ENCODE measurements at regions not wholly inside any gene's neighbourhood (a gene's known extent, or its start where the extent isn't known, plus 50 kb on each side); places are given as distances from the start of the nearest gene placed in this dataset.
"Not testable (repeated sequence)": the region's sequence is repeated elsewhere in the genome, so short reads cannot be mapped to it uniquely, and the experiment has no call there.

- DNase-seq (ENCODE audit: low spot score in 2 of 2) (no peak), FAIRE-seq (no peak)
Measured at GRCh38 chr10:33869028-33869427, 534.6 kb upstream of the NRP1 start.

DNA sequence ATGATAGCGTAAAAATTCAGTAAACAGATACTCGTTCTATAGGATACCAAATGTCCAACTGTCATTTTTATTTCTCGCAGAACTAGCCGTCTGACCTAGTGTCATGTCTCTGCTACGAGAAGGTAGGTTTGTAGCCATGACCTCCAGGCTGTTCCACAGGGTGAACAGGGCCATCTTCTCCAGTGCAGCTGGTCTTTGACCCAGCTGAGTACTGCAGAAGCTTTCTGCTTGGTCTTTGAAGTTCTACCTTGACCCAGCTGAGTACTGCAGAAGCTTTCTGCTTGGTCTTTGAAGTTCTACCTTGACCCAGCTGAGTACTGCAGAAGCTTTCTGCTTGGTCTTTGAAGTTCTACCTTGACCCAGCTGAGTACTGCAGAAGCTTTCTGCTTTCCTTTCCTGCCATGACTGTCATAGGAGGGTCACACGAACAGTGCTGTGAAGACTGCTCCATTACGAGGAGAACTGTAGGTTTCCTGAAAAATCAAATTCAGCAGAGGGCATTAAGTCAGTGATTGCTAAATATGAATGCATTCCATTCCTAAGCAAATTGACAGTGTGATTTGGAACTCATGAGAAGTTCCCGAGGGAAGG, 532.8 kb upstream of the NRP1 start:
- FAIRE-seq; DNase-seq (ENCODE audit: low spot score in 2 of 2): not testable (repeated sequence)

GRCh38 chr10:33863352-33863751, 528.9 kb upstream of the NRP1 start:
- DNase-seq (ENCODE audit: low spot score in 2 of 2), result no peak
- no peak for FAIRE-seq

DNA sequence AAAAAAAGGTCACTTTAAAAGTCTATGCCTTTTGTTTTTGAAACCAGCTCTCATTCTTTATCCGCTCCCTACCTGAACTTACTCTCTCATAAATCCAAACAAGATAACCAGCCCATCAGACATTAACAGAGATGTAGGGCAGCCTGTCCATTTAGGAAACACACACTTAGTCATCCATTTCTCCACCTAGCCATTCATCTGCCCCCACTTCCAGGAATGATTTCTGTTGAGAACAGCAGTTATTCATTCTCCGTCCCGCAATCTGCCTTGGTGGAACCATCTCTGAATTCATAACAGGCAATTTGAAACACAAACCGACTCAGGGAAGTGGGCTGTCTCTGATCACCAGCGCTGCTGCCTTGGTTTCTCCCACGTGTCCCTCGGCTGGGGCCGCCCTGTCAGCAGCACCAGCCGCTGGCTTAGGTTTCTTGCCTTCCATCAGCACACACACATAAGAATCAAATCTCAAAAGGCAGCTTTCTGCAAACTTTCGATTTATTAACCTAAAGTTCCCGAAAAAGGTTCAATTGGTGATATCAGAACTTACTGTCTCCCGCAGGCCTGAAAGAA, 528.2 kb upstream of the NRP1 start:
- FAIRE-seq (no peak), DNase-seq (ENCODE audit: low spot score in 2 of 2) (no peak)

- FAIRE-seq, result no peak
Measured at GRCh38 chr10:33861833-33862232, 527.4 kb upstream of the NRP1 start.

DNA sequence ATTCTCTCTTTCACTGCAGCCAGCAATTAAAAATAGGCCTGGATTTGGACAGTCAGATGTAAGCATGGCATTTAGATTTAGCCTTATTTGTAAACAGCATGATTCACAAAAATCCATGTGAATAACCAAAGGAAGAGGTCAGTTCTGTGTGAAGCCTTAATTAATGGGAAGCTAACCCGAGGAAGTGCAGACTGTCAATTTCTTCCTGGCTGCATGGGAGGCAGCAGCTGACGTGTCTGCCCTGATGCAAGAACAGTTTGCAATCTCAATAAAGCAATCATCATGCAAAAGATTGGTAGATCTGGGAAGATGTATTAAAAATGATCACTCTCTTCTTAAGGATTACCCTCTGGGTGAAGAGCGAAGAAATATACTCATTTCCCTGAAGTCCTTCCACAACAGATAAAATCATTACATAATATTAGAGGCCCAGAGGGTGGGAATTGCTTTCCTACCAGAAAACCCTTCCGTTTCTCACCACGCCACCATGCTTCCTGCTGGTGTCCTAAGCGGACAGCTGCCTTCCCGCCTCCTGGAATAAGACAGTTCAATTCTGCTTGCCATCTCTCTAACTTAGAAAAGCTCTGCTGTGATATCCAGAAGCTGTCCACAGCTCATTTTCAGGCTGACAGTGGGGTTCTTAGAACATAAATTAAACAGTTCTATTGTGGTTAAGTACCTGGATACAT, 526.7 kb upstream of the NRP1 start:
- peak in 1 of 2 donors; percentile 8 for DNase-seq (ENCODE audit: low spot score in 2 of 2)
- no peak for FAIRE-seq

More at GRCh38 chr10:33861833-33862232, 527.4 kb upstream of the NRP1 start:
- no peak for DNase-seq (ENCODE audit: low spot score in 2 of 2)

- no peak for FAIRE-seq
- no peak for DNase-seq (ENCODE audit: low spot score in 2 of 2)
Measured at GRCh38 chr10:33860552-33860951, 526.1 kb upstream of the NRP1 start.

DNA sequence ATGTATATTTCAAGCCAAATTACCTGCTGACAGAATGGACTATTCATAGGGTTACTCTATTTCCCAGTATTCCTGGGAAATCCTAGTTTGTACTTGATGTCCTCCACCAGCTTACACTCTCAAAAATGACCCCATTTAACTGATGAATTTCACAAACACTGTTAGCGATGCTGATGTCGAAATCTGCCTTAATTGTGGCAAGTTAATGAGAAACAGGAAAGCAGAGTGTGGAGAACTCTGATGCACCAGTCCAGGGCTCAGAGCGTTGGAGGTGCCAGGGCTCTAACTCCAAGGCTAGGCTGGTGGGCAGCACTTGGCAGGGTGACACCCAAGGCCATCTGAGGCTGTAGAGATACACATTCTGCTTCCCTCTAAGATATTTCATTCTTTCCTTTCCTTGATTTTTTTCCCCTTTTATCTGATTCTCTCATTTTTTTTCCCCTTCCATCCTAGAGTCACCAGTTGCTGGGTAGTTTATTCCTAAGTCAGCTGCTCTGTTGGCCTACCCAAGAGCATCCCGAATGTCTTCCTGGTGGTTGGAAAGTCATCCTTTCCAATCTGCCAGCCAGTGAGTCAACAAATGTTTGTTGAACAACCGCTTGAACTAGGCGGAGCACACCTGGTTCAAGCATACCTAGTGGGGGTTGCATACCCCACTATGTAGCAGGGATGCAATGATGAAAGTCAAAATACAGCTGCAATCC, 525.0 kb upstream of the NRP1 start:
- no peak for DNase-seq (ENCODE audit: low spot score in 2 of 2)
- no peak for FAIRE-seq

GRCh38 chr10:33858326-33858725, 523.9 kb upstream of the NRP1 start:
- FAIRE-seq (no peak), DNase-seq (ENCODE audit: low spot score in 2 of 2) (no peak)

GRCh38 chr10:33853221-33853620, 518.8 kb upstream of the NRP1 start:
- not testable (repeated sequence) for DNase-seq (ENCODE audit: low spot score in 2 of 2); FAIRE-seq

DNA sequence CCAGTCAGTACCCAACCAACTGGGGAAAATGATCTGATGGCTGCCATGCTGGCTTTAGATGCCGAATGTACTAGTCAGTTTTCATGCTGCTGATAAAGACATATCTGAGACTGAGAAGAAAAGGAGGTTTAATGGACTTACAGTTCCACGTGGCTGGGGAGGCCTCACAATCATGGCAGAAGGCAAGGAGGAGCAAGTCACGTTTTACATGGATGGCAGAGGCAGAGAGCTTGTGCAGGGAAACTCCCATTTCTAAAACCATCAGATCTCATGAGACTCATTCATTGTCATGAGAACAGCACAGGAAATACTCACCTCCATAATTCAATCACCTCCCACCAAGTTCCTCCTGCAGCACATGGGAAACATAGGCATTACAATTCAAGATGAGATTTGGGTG, 508.9 kb upstream of the NRP1 start:
- DNase-seq (ENCODE audit: low spot score in 2 of 2) (no peak), FAIRE-seq (no peak)

- DNase-seq (ENCODE audit: low spot score in 2 of 2) (no peak), FAIRE-seq (no peak)
Measured at GRCh38 chr10:33841678-33842077, 507.2 kb upstream of the NRP1 start.

GRCh38 chr10:33838731-33839130, 504.3 kb upstream of the NRP1 start:
- no peak for FAIRE-seq

DNA sequence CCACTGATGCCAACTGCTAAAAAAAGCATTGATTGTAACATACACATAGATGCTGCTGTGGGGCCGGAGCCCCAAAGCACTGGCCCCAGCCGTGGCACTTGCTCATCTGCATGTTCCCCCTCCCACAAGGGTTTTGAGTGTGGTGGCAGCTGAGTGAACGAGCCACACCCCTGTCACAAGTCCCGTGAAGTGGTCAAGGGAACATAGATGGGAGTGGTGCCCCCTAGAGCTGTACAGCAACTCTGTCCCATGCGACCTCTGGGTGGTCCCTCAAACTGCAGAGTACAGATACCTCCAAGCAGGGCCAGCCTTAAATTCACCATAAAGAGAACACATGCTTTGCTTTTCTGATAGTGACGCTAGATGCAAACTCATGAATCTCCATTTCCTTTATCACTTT, 503.3 kb upstream of the NRP1 start:
- no peak for DNase-seq (ENCODE audit: low spot score in 2 of 2)
- no peak for FAIRE-seq

More at GRCh38 chr10:33838731-33839130, 504.3 kb upstream of the NRP1 start:
- DNase-seq (ENCODE audit: low spot score in 2 of 2), result no peak

- no peak for FAIRE-seq
- DNase-seq (ENCODE audit: low spot score in 2 of 2), result no peak
Measured at GRCh38 chr10:33835556-33835955, 501.1 kb upstream of the NRP1 start.

- no peak for FAIRE-seq
Measured at GRCh38 chr10:33833566-33833965, 499.1 kb upstream of the NRP1 start.

GRCh38 chr10:33832124-33832787, 497.8 kb upstream of the NRP1 start:
- DNase-seq (ENCODE audit: low spot score in 2 of 2), result no peak
- FAIRE-seq, result no peak

More at GRCh38 chr10:33833566-33833965, 499.1 kb upstream of the NRP1 start:
- no peak for DNase-seq (ENCODE audit: low spot score in 2 of 2)

DNA sequence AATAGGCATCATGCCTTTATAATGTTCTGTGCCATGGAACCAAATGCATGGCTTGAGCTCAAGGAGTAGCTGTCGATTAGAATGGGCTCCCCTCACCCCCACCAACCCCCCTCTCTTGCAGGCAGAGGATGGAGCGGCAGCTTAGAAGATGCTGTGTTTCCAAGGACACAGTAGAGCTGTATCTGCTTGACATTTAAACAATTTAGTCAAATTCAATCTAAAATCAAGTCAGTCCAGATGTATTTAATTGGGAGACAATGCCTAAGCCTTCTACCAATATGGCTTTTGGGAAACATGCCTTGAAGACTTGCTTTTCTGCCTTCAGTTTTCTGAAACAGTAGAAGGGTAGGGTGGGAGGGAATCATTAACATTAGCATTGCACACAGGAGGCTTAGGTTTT, 497.1 kb upstream of the NRP1 start:
- FAIRE-seq (no peak), DNase-seq (ENCODE audit: low spot score in 2 of 2) (no peak)

DNA sequence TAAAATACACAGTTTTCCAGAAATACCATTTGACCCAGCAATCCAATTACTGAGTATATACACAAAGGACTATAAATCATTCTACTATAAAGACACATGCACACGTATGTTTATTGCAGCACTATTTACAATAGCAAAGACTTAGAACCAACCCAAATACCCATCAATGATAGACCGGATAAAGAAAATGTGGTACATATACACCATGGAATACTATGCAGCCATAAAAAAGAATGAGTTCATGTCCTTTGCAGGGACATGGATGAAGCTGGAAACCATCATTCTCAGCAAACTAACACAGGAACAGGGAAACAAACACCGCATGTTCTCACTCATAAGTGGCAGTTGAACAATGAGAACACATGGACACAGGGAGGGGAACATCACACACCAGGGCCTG, 495.4 kb upstream of the NRP1 start:
- FAIRE-seq; DNase-seq (ENCODE audit: low spot score in 2 of 2): not testable (repeated sequence)

DNA sequence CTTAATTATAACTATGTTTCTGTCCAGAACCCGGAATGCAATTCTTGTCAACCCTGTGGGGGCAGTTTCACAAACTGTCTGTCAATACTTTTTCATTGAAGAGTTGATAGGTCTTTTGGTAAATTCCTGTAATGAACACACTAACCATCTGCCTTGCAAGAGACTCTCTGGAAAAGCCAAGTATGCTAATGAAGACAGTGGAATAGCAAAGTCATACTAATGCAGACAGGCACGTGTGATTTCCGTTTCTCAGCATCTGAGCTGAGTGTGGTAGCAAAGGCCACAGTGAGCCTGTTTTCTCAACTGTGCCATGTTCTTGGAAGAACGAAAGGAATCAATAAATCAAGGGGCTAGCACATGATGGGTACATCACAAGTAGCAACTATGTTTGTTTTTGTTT, 494.1 kb upstream of the NRP1 start:
- FAIRE-seq (no peak), DNase-seq (ENCODE audit: low spot score in 2 of 2) (no peak)

DNA sequence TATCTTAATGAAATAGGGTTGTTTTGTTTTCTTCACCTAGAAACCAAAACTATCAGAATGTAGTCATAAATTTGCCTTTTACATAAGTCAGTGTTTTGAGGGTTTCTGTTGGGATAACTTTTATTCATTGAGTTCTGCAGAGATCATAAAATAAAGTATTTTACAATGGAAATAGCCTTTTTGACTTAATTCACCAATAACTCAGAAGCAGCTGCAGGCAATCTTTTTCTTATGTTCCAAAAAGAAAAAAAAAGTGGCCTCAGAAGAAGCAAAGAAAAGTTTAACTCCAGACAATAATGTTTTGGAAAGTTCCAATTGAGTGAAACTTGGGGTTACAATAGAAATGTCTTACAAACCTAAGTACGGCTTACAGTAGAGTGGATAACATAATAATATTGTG, 491.7 kb upstream of the NRP1 start:
- FAIRE-seq (no peak), DNase-seq (ENCODE audit: low spot score in 2 of 2) (no peak)

All from frontal cortex (tissue), 3 donors.